ENCODE measurements at regions not wholly inside any gene's neighbourhood (a gene's known extent, or its start where the extent isn't known, plus 50 kb on each side); places are given as distances from the start of the nearest gene placed in this dataset.

- no peaks in the 10 kb centered on the region for H4K20me1 ChIP-seq (ENCODE audit: insufficient read depth)
- no peak overlapping the region for H3K9ac ChIP-seq (ENCODE audit: low read length)
- no peaks in the 10 kb centered on the region for H3K9me2 ChIP-seq (ENCODE audit: insufficient read depth, low read length)
- TF ChIP-seq POLR2AphosphoS5 (IDR thresholded peaks at IDR 0.05) (no peak), EZH2 (IDR thresholded peaks at IDR 0.05; ENCODE audit: borderline replicate concordance, insufficient read depth, low read length, poor library complexity, severe bottlenecking) (no peak), SMC3 (conservative IDR thresholded peaks at IDR 0.05; ENCODE audit: poor library complexity) (no peak), REST (IDR thresholded peaks at IDR 0.05; ENCODE audit: borderline replicate concordance) (no peak), RAD21 (conservative IDR thresholded peaks at IDR 0.05) (no peak), CTCF (IDR thresholded peaks at IDR 0.05; ENCODE audit: poor library complexity, severe bottlenecking) (no peak), EP300 (conservative IDR thresholded peaks at IDR 0.05; ENCODE audit: poor library complexity, severe bottlenecking) (no peak), TAF1 (IDR thresholded peaks at IDR 0.05; ENCODE audit: low read depth) (no peak), MXI1 (conservative IDR thresholded peaks at IDR 0.05; ENCODE audit: poor library complexity, severe bottlenecking) (no peak)
- peaks cover 7% of the 10 kb centered on the region for H3K9me3 ChIP-seq (ENCODE audit: low read length)
- no peak overlapping the region for H2AFZ ChIP-seq (ENCODE audit: low read depth, low read length)
- no peaks in the 10 kb centered on the region for H3K27me3 ChIP-seq (ENCODE audit: insufficient read depth, low read depth, low read length)
- no peak overlapping the region for H3K4me2 ChIP-seq (ENCODE audit: low read length)
- H3K4me3 ChIP-seq (ENCODE audit: low read length): no peak overlapping the region
- no peaks in the 10 kb centered on the region for H3K79me2 ChIP-seq (replicated peaks; ENCODE audit: insufficient read depth, low read length)
- no peak overlapping the region for H3K27ac ChIP-seq (ENCODE audit: low read length)
- no peaks in the 10 kb centered on the region for H3K36me3 ChIP-seq (ENCODE audit: insufficient read depth, low read length)
- H3F3A ChIP-seq (ENCODE audit: insufficient read depth, low read length, poor library complexity, severe bottlenecking): no peaks in the 10 kb centered on the region
These were observed 77.0 kb downstream of the IRX2 start for GRCh38 chr5:2674456-2674855.

GRCh38 chr5:2670940-2671339 is 80.5 kb downstream of the IRX2 start:
- Histone ChIP-seq H3K9me2 (ENCODE audit: insufficient read depth, low read length) (no peaks in the 10 kb centered on the region), H3K79me2 (replicated peaks; ENCODE audit: insufficient read depth, low read length) (no peaks in the 10 kb centered on the region), H3K9ac (ENCODE audit: low read length) (no peak overlapping the region), H2AFZ (ENCODE audit: low read depth, low read length) (no peak overlapping the region), H3K36me3 (ENCODE audit: insufficient read depth, low read length) (no peaks in the 10 kb centered on the region), H3K27me3 (ENCODE audit: insufficient read depth, low read depth, low read length) (no peaks in the 10 kb centered on the region), H3K4me3 (ENCODE audit: low read length) (no peak overlapping the region), H3K9me3 (ENCODE audit: low read length) (no peaks in the 10 kb centered on the region), H3F3A (ENCODE audit: insufficient read depth, low read length, poor library complexity, severe bottlenecking) (no peaks in the 10 kb centered on the region), H3K27ac (ENCODE audit: low read length) (no peak overlapping the region), H3K4me2 (ENCODE audit: low read length) (no peak overlapping the region), H4K20me1 (ENCODE audit: insufficient read depth) (no peaks in the 10 kb centered on the region)
- TF ChIP-seq SMC3 (conservative IDR thresholded peaks at IDR 0.05; ENCODE audit: poor library complexity) (no peak), EP300 (conservative IDR thresholded peaks at IDR 0.05; ENCODE audit: poor library complexity, severe bottlenecking) (no peak), MXI1 (conservative IDR thresholded peaks at IDR 0.05; ENCODE audit: poor library complexity, severe bottlenecking) (no peak), CTCF (IDR thresholded peaks at IDR 0.05; ENCODE audit: poor library complexity, severe bottlenecking) (no peak), TAF1 (IDR thresholded peaks at IDR 0.05; ENCODE audit: low read depth) (no peak), POLR2AphosphoS5 (IDR thresholded peaks at IDR 0.05) (no peak), REST (IDR thresholded peaks at IDR 0.05; ENCODE audit: borderline replicate concordance) (no peak)

Measured in neural cell (in vitro differentiated cells).